ENCODE measurements at regions not wholly inside any gene's neighbourhood (a gene's known extent, or its start where the extent isn't known, plus 50 kb on each side); places are given as distances from the start of the nearest gene placed in this dataset.

DNA sequence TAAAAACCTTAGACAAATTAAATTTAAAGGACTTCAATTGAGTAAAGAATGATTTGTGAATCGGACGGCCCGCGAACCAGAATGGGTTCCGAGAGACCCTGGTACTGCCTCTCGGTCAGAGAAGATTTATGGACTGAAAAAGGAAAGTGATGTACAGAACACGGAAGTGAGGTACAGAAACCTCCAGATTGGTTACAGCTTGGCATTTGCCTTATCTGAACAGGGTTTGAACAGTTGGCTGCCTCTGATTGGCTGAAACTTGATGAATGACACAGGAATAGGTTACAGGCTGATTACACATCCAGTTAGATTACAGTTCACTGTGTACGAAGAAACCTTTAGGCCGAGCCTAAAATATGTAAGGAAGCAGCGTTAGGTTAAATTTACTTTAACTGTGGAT lies 156.5 kb upstream of the EGFLAM start:
- no peak for DNase-seq (ENCODE audit: low read depth, low spot score)

DNA sequence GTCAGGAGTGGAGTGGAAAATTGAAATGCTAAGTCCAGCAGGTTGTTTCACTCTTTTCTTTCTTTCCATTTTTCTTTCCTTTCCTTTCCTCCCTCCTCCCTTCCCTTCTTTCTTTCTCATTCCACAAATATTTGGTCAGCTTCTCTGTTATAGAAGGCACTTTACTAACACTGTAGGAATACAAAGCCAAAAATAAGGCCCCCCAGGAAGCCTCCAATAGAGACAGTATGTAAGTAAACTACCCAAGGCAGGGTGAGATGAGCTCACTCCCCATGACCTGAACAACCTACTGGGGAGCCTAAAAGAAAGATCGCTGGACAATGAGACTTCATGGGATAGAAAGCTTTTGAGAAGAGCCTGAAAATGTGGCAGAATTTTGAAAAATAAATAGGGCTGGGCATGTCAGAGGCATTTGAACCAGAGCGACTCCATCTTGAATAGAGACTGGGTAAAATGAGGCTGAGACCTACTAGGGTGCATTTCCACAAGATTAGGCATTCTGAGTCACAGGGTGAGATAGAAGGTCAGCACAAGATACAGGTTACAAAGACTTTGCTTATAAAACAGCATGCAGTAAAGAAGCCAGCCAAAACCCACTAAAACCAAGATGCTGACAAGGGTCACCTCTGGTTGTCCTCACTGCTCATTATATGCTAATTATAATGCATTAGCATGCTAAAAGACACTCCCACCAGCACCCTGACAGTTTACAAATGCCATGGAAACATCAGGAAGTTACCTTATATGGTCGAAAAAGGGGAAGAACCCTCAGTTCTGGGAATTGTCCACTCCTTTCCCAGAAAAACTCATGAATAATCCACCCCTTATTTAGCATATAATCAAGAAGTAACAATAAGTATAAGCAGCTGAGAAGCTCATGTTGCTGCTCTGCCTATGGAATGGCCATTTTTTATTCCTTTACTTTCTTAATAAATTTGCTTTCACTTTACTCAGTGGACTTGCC lies 158.9 kb upstream of the EGFLAM start:
- DNase-seq (ENCODE audit: low read depth, low spot score) = no peak

DNA sequence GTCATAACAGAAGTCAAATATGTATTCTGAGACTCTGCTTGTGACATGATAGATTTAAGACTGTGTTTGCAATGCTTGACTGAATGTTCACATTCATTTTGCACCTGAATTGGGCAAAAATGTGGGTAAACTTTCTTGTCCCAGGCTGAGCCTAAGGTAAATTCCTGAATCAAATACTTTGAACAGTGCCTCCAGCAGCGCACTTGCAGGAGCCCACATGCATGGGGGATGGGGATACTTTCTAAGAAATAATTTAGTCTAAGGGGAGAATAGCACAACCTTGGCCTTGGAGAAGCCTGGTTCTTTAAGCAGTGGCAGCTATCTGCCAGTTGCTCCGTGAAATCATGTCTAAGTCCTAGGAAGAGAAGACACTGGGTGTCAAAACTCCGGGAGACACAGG lies 163.5 kb upstream of the EGFLAM start:
- no peak for DNase-seq (ENCODE audit: low read depth, low spot score)

DNA sequence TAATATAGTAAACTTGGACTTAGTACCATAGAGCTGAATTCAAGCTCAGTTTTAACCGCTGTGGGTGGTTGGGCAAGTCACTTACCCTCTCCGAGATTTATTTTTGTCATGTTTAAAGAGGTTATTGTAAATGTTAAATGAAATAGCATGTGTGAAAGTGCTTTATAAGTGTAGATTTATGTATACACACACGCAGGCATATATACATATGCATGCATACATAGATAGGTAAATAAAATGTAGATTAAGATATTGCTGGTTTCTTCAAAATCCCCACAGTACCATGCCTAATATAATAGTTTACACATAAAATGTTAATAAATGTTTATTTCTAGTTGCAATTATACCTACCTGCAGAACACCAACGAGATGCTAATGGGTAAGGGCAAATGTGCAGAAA lies 164.5 kb upstream of the EGFLAM start:
- no peak for DNase-seq (ENCODE audit: low read depth, low spot score)

DNA sequence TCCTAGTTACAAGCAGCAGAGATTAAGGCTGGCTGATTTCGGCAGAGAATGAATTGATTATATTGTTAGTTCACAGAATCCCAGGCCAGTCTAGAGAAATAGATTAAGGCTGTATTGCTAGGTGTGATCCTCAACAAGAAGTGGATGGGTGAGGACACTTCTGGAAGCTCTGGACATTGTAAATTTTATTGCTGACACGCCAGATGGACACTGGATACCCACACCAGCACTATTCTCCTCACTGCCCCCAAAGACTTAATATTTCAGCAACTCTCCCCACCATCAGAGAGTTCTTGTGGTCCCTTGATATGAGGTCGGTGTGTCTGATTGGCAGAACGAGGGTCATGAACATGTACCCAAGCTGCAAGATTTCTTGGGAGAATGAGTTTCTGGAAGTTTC lies 171.6 kb upstream of the EGFLAM start:
- DNase-seq (ENCODE audit: low read depth, low spot score) = no peak

DNA sequence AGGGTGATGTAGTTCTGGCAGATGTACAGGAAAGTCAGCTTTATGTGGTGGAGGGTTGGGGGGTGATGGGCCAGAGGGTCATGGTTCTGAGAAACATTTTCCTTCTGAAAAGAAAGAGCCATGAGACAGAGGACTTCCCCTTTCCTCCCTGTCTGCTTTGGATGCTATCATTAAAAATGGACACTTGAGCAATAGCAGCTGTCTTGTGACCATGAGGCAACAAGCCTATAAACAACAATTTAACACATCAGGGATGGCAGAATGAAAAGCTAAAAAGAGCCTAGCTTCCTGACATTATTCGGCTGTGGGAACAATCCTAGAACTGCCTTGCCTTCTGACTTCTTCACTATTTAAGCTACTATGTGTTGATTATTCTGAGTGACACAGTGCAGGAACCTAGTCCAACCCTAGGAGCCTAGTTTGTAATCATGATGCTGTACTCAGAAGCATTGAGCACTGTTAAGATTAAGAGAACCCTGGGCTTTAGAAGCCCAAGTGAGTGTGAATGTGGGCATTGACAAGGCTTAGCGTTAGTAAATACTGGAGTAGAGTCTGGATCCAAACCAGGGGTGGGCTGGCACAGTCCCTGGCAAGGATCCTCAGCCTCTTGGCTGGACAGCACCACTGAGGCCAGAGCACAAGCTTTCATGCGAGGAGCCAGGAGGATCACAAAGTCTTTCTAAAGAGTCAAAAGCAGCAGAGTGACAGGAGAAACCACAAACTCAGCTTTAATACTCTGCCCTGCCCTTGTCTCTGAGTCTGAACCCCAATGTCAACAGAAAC lies 178.5 kb upstream of the EGFLAM start:
- DNase-seq (ENCODE audit: low read depth, low spot score) = no peak

DNA sequence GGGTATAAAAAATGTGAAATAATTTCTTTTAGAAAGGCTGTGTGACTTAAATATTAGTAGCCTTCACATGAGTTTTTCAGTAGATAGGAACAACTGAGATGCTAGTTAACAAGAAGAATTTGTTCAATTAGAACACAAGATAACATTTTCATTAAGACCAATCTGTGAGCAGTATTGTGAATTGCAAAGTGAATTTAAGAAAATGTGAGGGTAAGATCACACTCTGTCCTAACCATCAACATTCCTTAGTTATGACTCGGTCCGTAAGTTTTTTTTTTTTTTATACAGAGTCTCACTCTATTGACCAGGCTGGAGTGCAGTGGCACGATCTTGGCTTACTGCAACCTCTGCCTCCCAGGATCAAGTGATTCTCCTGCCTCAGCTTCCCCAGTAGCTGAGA lies 180.2 kb upstream of the EGFLAM start:
- no peak for DNase-seq (ENCODE audit: low read depth, low spot score)

DNA sequence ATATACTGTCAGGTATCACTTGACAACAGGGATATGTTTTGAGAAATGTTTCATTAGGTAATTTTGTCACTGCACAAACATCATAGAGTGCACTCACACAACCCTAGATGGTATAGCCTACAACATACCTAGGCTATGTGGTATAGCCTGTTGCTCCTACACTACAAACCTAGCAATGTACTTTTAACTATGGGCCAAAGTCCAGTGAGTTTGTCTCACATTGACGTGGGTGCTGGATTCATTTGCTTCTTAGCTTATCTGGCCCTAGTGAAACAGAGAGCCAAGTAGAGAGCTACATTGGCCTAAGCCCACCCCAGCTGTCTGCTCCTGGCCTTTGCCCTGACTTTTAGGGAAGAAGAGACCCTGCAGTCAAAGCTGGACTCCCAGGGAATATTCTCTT lies 180.7 kb upstream of the EGFLAM start:
- no peak for DNase-seq (ENCODE audit: low read depth, low spot score)

DNA sequence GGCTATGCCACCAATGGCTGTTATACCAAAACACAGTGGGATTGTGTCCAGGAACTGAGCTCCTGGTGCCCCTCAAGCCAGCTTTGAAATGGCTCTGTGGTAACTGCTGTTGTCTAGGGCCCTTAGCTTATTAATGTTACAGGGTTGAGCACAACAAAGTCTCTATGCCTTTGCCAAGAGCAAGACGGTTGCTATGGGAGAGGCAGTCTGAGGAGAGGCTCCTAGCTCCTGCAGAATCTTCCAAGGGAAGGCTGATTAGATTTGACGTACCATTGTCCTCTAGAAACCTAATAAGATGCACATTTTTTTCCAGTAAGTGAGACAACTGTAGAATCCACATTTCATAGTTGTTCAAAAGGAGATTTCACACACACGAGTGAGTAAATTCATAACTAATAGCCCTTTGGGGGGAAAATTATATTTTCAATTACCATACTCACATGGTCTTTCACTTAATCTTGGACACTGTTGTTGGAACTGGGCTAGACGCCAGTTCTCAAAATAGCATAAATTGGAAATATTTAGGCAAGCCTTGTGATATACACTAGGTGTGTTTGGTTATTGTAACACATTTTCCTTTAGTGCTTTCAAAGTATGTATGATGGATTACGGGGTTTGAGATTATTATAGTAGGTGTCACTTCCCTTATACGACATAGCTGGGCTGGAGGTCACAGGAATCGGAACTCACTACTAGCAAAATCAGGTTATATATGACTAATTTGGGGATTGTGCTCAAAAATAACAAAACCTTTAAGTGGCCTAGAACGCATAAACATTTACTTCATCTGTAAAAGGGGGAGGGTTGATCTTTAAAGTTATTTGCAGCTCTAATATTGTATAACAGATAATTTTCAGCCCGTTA lies 186.3 kb upstream of the EGFLAM start:
- DNase-seq (ENCODE audit: low read depth, low spot score) = no peak

DNA sequence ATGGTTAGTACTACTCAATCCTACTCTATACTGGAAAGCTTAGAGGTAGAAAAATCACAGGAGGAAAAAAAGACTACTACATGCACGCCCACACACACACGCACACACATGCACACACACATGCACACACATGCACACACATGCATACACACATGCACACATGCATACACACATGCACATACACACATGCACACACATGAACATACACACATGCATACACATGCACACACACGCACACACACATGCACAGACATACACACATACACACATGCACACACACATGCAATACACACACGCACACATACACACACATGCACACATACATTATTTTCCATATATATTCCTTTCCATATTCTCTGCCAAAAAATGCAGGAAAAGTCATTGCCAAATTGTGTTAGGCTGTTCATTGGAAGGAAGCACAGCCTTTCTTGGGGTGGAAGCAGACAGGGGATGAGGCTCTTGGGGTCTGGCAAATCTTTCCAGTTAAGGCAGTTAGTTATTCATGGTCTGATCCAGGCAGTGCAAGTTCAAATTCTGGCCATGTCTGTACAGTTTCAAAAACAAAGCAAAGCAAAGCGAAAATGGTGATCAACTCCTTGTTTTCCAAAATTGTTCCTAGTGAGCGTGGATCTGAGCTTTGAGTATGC lies 187.9 kb upstream of the EGFLAM start:
- DNase-seq (ENCODE audit: low read depth, low spot score) = no peak

DNA sequence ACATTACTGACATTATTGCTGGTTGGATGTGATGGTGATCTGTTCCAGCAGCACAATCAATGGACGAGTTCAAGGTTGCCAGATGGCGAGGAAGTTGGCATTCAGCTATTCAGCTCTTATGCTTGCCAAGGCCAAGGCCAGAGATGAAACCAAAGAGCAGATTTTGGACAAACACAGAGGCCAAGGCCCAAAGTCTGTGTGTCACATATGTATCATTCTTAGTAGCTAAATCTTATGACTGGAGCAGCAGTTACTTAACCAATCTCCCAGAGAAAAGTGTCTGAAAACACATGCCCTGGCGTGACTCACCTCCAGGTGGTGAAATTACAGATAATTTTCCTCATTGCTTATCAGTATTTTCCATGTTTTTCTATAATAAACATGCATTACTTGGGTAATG lies 189.0 kb upstream of the EGFLAM start:
- no peak for DNase-seq (ENCODE audit: low read depth, low spot score)

DNA sequence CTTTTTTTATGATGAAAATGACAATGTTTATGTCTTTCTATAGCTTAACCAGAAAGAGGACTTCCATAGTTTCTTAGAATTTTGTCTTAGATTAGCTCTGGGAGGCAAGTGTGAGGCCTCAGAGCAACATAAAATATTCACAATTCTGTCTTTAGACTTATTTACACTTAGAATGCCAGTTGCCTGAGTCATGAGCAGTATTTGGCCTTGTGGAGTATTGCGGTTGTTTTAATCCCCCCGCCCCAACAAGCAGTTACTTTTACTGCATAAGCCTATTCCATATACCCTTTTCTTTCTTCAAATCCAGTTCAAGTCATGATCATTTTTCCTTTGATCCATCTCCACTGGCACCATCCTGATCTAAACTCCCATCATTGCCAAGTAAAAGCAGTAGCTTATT lies 198.0 kb upstream of the EGFLAM start:
- DNase-seq (ENCODE audit: low read depth, low spot score) = no peak

DNA sequence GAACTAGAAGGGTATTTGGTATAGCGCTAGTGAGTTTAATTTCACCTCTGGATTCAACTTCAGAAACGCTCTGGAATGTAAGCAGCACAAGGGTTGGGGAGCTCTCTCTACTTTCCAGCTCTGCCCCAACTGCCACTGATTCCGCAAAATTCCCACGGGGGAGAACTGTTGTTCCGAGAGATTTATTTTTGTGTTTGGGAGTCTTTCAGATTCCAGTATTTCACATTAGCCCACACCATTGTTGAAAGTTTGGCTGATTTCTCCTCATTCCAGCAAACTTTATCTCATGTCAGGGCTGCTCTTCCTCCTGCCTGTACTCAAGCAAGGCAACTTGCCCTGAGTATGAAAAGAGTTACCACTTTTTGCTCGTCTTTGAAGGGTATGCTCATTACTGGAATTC lies 198.5 kb upstream of the EGFLAM start:
- no peak for DNase-seq (ENCODE audit: low read depth, low spot score)

DNA sequence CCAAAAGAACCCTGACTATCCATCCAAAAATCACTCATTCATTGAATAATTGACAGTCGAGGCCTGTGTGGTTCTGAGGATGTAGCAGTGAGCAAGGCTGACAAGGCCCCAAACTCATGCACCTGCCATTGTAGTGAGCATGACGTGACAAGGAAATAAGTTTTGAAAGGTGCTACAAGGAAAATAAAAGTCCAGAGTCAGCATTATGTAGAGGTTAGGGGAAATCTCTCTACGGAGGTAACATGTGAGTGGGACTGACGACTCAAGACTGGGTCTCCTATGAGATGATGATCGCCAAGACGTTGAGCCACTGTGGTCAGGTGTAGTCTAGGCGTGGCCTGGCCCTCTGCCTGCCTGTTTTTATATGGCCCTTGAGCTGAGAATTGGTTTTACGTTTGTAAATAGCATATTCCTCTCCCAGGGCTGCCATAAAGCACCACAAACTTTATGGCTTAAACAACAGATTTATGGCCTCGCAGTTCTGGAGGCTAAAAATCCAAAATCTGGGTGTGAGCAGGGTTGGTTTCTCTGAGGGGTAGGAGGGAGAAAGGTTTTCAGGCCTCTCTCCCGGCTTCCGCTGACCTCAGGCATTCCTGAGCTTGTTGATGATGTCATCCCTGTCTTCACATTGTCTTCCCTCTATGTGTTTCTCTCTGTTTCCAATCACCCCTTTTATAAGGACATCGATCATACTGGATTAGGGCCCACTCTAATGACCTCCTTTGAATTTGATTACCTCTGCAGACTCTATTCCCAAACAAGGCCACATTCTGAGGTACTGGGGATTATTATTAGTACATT lies 206.4 kb upstream of the EGFLAM start:
- DNase-seq (ENCODE audit: low read depth, low spot score) = no peak

DNA sequence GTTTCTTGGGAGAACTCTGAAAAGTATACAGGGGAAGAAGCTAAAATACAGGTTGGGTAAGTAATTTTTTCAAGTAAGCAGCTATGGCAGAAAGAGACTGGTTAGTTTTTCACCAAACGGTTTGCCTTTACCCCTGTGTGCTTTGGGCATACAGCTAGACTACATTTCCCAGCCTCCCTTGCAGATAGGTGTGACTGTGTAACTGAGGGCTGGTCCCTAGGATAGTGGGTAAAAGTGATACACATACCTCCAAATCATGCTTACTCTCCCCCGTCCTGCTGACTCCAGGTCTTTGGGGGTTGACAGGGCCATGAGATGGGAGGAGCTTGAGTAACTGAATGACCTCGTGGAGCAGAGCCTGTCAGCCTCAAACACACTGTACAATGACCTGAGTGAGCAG lies 208.6 kb upstream of the GDNF start:
- DNase-seq (ENCODE audit: low read depth, low spot score) = no peak

DNA sequence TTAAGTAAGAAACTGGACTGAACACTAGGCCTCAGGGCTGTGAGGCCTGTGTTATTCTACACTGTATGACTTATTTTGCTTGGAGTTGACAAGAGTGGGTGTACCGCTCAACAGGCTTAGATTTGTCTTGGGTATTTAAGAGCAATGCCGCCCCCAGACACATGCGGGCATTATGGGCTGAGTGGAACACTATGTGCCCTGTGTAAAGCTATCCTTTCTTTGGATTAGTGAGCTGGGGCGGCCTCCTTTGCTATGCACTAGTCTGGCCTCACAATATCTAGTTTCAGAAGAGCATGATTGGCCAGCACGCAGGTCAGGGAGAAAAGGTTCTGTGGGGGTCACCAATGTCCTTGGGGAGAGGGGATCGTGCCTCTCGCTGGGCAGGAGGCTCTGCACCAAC lies 206.3 kb upstream of the GDNF start:
- no peak for DNase-seq (ENCODE audit: low read depth, low spot score)

DNA sequence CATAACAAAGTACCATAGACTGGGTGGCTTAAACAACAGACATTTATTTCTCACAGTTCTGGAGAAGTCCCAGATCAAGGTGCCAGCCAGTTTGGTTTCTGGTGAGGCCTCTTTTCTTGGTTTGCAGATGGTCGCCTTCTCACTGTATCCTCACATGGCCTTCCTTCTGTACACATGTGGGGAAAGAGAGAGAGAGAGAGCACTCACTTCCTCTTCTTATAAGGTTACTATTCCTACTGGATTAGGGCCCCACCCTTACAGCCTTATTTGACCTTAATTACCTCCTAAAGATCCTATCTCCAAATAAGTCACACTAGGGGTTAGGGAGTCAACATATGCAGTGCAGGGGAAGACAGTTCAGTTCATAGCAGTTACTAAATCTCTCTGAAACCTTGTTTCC lies 205.6 kb upstream of the GDNF start:
- no peak for DNase-seq (ENCODE audit: low read depth, low spot score)

DNA sequence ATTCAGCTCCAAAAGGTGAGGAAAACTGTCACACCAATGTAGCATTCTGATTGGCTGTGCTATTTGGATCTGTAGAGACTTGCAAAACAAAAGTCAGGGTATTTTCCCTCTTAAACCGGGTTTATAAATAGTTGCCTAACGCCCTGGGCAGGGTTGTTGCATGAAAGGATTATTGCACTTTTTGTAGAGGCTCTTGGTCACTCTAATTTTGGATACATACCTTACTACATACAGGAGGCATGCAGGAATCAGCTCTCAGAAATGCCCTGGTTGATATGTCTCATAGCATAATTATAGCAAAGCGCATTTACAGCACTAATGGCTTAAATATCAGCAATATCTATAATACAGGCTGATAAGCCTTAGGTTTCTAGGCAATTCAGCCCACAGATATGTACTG lies 200.0 kb upstream of the GDNF start:
- no peak for DNase-seq (ENCODE audit: low read depth, low spot score)

DNA sequence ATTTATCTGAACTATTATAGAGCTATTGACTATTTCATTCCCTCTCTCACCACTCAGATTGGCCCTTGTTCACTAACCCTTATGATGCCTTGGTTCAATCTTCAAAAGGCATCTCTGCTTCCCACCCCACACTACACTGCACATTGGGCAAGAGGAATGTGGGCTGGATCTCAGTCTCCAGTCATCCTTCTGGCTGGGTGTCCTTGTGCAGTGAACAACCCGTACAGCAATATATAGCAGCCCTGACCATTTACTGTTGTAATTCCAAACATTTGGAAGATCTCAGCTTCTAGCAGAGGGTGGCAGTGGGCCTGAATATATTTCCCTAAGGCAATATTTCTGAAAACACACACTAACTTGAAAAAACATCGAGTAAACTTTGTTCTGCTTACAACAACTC lies 199.2 kb upstream of the GDNF start:
- DNase-seq (ENCODE audit: low read depth, low spot score) = no peak

DNA sequence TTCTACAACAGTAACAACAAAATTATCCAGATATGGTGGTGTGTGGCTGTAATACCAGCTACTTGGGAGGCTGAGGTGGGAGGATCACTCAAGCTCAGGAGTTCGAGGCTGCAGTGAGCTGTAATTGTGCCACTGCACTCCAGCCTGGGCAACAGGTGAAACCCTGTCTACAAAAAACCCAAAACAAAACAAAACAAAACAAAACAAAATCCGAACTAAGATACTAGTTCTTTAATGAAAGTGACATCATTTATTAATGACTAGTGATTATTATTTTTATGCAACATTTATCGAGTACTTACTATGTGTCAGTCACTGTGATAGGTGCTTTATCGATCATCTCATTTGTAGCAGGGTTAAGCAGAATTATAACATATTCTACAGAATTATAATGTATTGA lies 196.9 kb upstream of the GDNF start:
- DNase-seq (ENCODE audit: low read depth, low spot score) = no peak

DNA sequence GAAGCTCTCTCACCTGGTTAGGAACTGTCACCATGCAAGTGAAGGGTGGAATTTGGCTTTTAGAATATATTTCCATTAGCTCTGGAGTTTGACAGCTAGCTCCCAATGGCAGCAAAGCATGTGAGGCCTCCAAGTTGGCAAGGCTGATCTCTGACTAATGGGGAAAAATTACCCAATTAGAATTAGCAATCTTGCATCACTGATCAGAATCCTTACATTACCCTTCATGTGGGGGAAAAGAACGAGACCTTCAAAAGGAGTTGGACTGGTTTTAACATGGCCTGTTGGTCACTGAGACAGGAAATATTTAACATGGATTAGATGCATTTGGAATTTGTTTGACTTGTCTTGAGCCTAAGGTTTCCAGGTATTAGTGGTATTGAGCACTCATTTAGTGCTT lies 192.3 kb upstream of the GDNF start:
- DNase-seq (ENCODE audit: low read depth, low spot score) = no peak
